NB4 (cell line): ENCODE measurements at regions not wholly inside any gene's neighbourhood (a gene's known extent, or its start where the extent isn't known, plus 50 kb on each side); places are given as distances from the start of the nearest gene placed in this dataset.
"Not testable (repeated sequence)": the region's sequence is repeated elsewhere in the genome, so short reads cannot be mapped to it uniquely, and the experiment has no call there.

Experiments
- DNase-seq: peaks from one replicate; pipeline ENCODE4 v3.0.0; 2010; ENCODE audit warnings: low read depth
- H3K4me3 ChIP-seq: one replicate; pipeline ENCODE4 v1.5.1; 2011; ENCODE audit warnings: mild to moderate bottlenecking, low read depth, low read length, moderate library complexity
- MYC ChIP-seq: IDR thresholded peaks from 2 replicates; pipeline ENCODE4 v1.6.1; 2011; ENCODE audit warnings: low read depth, low read length
- POLR2A ChIP-seq: IDR thresholded peaks from 2 replicates; pipeline ENCODE4 v1.6.1; 2011; ENCODE audit warnings: mild to moderate bottlenecking; ENCODE audit not compliant: insufficient read length; ENCODE audit errors: extremely low read depth
- TF ChIP-seq, protein P1 (sequence below): IDR thresholded peaks from 2 replicates; pipeline ENCODE4 v1.6.1; 2011; ENCODE audit warnings: low read depth, low read length
- TF ChIP-seq, protein P2 (sequence below): IDR thresholded peaks from one replicate; pipeline ENCODE4 v1.5.1; 2012; ENCODE audit warnings: low read depth, low read length

- DNase-seq, result no peak
- no peak overlapping the region for H3K4me3 ChIP-seq
Measured at GRCh38 chr3:28151608-28152228, 89.7 kb upstream of the CMC1 start.

DNA sequence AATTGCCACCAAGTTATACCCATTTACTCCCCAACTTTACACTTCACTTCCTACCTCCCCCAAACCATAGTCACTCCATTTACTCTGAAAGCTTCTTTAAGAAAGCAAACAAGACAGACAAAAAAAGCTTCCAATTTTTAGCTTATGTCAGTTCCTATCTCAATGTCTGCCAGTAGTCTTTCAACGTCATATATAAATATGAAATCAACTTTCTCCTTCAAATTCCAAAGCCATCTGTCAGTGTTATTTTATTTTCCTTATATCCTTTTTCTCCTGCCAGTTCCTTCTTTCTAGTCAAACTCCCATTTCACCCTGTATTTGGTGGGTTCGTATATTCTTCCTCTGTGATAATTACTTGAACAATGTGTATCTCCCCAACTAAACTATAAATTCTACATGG is 85.8 kb upstream of the CMC1 start:
- TF ChIP-seq, protein P1, sequence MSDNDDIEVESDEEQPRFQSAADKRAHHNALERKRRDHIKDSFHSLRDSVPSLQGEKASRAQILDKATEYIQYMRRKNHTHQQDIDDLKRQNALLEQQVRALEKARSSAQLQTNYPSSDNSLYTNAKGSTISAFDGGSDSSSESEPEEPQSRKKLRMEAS, result no peak
- TF ChIP-seq MYC, result no peak
- no peak for TF ChIP-seq POLR2A
- TF ChIP-seq, protein P2, sequence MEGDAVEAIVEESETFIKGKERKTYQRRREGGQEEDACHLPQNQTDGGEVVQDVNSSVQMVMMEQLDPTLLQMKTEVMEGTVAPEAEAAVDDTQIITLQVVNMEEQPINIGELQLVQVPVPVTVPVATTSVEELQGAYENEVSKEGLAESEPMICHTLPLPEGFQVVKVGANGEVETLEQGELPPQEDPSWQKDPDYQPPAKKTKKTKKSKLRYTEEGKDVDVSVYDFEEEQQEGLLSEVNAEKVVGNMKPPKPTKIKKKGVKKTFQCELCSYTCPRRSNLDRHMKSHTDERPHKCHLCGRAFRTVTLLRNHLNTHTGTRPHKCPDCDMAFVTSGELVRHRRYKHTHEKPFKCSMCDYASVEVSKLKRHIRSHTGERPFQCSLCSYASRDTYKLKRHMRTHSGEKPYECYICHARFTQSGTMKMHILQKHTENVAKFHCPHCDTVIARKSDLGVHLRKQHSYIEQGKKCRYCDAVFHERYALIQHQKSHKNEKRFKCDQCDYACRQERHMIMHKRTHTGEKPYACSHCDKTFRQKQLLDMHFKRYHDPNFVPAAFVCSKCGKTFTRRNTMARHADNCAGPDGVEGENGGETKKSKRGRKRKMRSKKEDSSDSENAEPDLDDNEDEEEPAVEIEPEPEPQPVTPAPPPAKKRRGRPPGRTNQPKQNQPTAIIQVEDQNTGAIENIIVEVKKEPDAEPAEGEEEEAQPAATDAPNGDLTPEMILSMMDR, result no peak
- no peak overlapping the region for H3K4me3 ChIP-seq
- DNase-seq, result no peak

More at GRCh38 chr3:28151608-28152228, 89.7 kb upstream of the CMC1 start:
- TF ChIP-seq, protein P1, result no peak
- TF ChIP-seq MYC (no peak), POLR2A (no peak)
- TF ChIP-seq, protein P2, result no peak

DNA sequence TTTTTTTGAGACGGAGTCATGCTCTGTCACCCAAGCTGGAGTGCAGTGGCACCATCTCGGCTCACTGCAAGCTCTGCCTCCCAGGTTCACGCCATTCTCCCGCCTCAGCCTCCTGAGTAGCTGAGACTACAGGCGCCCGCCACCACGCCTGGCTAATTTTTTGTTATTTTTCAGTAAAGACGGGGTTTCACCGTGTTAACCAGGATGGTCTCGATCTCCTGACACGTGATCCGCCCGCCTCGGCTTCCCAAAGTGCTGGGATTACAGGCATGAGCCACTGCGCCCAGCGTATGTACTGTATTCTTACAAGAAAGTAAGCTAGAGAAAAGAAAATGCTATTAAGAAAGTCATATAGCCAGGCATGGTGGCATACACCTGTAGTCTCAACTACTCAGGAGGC is 84.8 kb upstream of the CMC1 start:
- not testable (repeated sequence) for DNase-seq, H3K4me3 ChIP-seq

DNA sequence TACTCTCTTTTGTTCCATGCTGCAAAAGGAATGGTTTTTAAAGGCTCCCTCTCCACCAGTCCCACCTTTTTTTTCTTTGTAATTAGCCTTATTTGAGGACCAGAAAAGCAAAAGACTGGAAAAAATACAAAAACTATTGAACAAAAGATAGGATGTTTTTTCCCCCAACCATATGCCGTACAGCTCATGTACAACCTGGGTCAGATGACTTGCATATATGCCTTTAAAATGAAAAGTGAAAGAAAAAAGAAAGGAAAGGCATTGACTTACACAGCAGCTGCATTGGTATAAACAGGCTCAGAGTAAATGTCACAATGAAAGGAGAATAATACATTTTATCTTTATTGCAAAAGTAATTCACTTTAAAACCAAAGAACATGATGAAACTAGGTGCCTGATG is 69.5 kb upstream of the CMC1 start:
- H3K4me3 ChIP-seq, result no peak overlapping the region
- TF ChIP-seq POLR2A (no peak), MYC (no peak)
- TF ChIP-seq, protein P2, result no peak
- no peak for DNase-seq

GRCh38 chr3:28172748-28173147 is 68.7 kb upstream of the CMC1 start:
- no peak overlapping the region for H3K4me3 ChIP-seq
- DNase-seq, result no peak
- TF ChIP-seq, protein P1, result no peak
- TF ChIP-seq, protein P2, result no peak
- TF ChIP-seq POLR2A, result no peak
- no peak for TF ChIP-seq MYC

DNA sequence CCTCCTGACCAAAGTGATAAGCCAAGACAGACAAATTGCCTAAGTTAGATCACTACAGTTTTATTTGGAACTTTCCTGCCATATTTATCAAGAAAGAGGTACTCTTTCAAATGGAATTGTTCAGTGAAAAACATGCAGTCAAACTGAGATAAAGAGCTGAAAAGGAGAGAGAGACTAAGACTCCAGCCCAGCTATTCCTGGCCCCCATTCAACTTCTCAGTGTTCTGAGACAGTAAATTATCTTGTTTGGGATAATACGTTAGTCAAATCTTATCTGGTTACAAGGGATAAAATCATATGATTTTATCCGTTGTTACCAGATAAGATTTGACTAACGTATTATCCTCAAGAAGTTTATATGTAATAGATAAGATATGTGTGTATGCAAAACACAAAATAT is 67.6 kb upstream of the CMC1 start:
- DNase-seq, result no peak
- TF ChIP-seq, protein P1, result no peak
- TF ChIP-seq, protein P2, result no peak
- TF ChIP-seq MYC, result no peak
- H3K4me3 ChIP-seq, result no peak overlapping the region
